A673 (cell line): ENCODE measurements at regions not wholly inside any gene's neighbourhood (a gene's known extent, or its start where the extent isn't known, plus 50 kb on each side); places are given as distances from the start of the nearest gene placed in this dataset.

ENCODE experiments used
- EZH2 ChIP-seq: fragments of 200-600 bp; sonication (generic); IDR thresholded peaks from 2 replicates; pipeline ENCODE4 v1.6.1; 2017; ENCODE audit warnings: borderline replicate concordance, low read depth, mild to moderate bottlenecking, mixed read lengths, antibody characterized with exemption, low read length; ENCODE audit not compliant: poor library complexity, severe bottlenecking
- TF ChIP-seq, protein P1 (sequence below): fragments of 300-800, 200-600 bp; sonication (generic); conservative IDR thresholded peaks from 2 replicates; pipeline ENCODE4 v1.5.1; 2017; ENCODE audit warnings: low read depth, mild to moderate bottlenecking, antibody characterized with exemption, low read length, moderate library complexity, mixed read lengths

DNA sequence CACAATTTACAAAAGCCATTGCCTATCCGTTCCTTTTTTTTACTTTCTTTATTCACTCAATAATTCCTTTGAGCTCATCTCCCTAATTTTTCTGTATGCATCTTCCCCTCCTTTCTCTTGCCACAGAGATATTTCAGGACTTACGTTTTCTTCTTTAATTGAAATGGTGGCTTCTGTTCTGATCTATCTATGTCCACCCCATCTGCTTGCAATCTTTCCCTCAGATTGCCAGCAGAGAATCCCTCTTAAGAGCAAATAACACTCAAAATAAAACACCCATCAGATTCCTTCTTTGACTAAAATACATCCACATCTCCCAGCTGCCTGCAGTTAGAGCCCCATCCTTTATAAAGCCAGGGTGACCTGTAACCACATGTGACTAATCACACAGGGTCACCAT is 478.6 kb downstream of the EFNB2 start:
- TF ChIP-seq, protein P1, sequence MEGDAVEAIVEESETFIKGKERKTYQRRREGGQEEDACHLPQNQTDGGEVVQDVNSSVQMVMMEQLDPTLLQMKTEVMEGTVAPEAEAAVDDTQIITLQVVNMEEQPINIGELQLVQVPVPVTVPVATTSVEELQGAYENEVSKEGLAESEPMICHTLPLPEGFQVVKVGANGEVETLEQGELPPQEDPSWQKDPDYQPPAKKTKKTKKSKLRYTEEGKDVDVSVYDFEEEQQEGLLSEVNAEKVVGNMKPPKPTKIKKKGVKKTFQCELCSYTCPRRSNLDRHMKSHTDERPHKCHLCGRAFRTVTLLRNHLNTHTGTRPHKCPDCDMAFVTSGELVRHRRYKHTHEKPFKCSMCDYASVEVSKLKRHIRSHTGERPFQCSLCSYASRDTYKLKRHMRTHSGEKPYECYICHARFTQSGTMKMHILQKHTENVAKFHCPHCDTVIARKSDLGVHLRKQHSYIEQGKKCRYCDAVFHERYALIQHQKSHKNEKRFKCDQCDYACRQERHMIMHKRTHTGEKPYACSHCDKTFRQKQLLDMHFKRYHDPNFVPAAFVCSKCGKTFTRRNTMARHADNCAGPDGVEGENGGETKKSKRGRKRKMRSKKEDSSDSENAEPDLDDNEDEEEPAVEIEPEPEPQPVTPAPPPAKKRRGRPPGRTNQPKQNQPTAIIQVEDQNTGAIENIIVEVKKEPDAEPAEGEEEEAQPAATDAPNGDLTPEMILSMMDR, result no peak
- TF ChIP-seq EZH2, result no peak
